WERI-Rb-1 (cell line): ENCODE measurements at regions not wholly inside any gene's neighbourhood (a gene's known extent, or its start where the extent isn't known, plus 50 kb on each side); places are given as distances from the start of the nearest gene placed in this dataset.

Source experiments
- DNase-seq: peaks from one replicate; pipeline ENCODE4 v3.0.0-alpha.2; 2020
- H3K27ac ChIP-seq: fragments of 250-450 bp; sonication (Bioruptor Pico); 2 replicates; pipeline ENCODE4 v1.5.1; 2020; ENCODE audit warnings: mild to moderate bottlenecking, moderate library complexity
- H3K27me3 ChIP-seq: fragments of 250-450 bp; sonication (Bioruptor Pico); 2 replicates; pipeline ENCODE4 v1.5.1; 2021; ENCODE audit warnings: mild to moderate bottlenecking, low read depth, moderate library complexity; ENCODE audit not compliant: insufficient read depth, severe bottlenecking
- H3K36me3 ChIP-seq: fragments of 250-450 bp; sonication (Bioruptor Pico); 2 replicates; pipeline ENCODE4 v1.5.1; 2020; ENCODE audit warnings: mild to moderate bottlenecking, moderate library complexity
- H3K4me3 ChIP-seq: 2 replicates; pipeline ENCODE4 v1.5.1; 2011; ENCODE audit warnings: low read depth, mild to moderate bottlenecking, control low read depth, low read length
- H3K9me3 ChIP-seq: fragments of 250-450 bp; sonication (Bioruptor Pico); 2 replicates; pipeline ENCODE4 v1.5.1; 2021; ENCODE audit warnings: mild to moderate bottlenecking, moderate library complexity; ENCODE audit not compliant: severe bottlenecking
- CTCF ChIP-seq: IDR thresholded peaks from 2 replicates; pipeline ENCODE4 v1.5.1; 2011; ENCODE audit warnings: low read depth, mild to moderate bottlenecking, control low read depth, inconsistent platforms, low read length

- no peak overlapping the region for H3K4me3 ChIP-seq
- H3K27ac ChIP-seq: no peak overlapping the region
- H3K27me3 ChIP-seq: peaks cover 12% of the 10 kb centered on the region
- H3K9me3 ChIP-seq: no peaks in the 10 kb centered on the region
- no peak for DNase-seq
- H3K36me3 ChIP-seq: no peaks in the 10 kb centered on the region
- TF ChIP-seq CTCF: no peak
Observed at GRCh38 chr20:6831461-6831860, 64.0 kb downstream of the BMP2 start.

GRCh38 chr20:6832811-6833210, 65.3 kb downstream of the BMP2 start:
- no peaks in the 10 kb centered on the region for H3K36me3 ChIP-seq
- no peak for DNase-seq
- no peak overlapping the region for H3K4me3 ChIP-seq
- no peaks in the 10 kb centered on the region for H3K9me3 ChIP-seq
- peaks cover 12% of the 10 kb centered on the region for H3K27me3 ChIP-seq
- TF ChIP-seq CTCF: no peak
- no peak overlapping the region for H3K27ac ChIP-seq

- Histone ChIP-seq H3K9me3 (no peaks in the 10 kb centered on the region), H3K4me3 (no peak overlapping the region), H3K36me3 (no peaks in the 10 kb centered on the region), H3K27ac (no peak overlapping the region), H3K27me3 (peaks cover 15% of the 10 kb centered on the region)
- TF ChIP-seq CTCF: no peak
- DNase-seq: no peak
Observed at GRCh38 chr20:6835609-6836008, 68.1 kb downstream of the BMP2 start.

GRCh38 chr20:6836821-6837374, 69.4 kb downstream of the BMP2 start:
- no peak for DNase-seq
- no peak for TF ChIP-seq CTCF
- no peaks in the 10 kb centered on the region for H3K9me3 ChIP-seq
- no peak overlapping the region for H3K4me3 ChIP-seq
- no peaks in the 10 kb centered on the region for H3K36me3 ChIP-seq
- no peak overlapping the region for H3K27ac ChIP-seq
- H3K27me3 ChIP-seq: peaks cover 17% of the 10 kb centered on the region

- Histone ChIP-seq H3K9me3 (no peaks in the 10 kb centered on the region), H3K27ac (no peak overlapping the region), H3K4me3 (no peak overlapping the region), H3K27me3 (peaks cover 11% of the 10 kb centered on the region), H3K36me3 (no peaks in the 10 kb centered on the region)
- no peak for DNase-seq
- TF ChIP-seq CTCF: no peak
Observed at GRCh38 chr20:6837730-6838129, 70.2 kb downstream of the BMP2 start.

- DNase-seq: no peak
- peaks cover 11% of the 10 kb centered on the region for H3K27me3 ChIP-seq
- H3K27ac ChIP-seq: no peak overlapping the region
- H3K9me3 ChIP-seq: no peaks in the 10 kb centered on the region
- no peak for TF ChIP-seq CTCF
- H3K4me3 ChIP-seq: no peak overlapping the region
- H3K36me3 ChIP-seq: no peaks in the 10 kb centered on the region
Observed at GRCh38 chr20:6838181-6838826, 70.8 kb downstream of the BMP2 start.
